Thyroid gland (tissue), 4 donors: ENCODE measurements at regions not wholly inside any gene's neighbourhood (a gene's known extent, or its start where the extent isn't known, plus 50 kb on each side); places are given as distances from the start of the nearest gene placed in this dataset.

Experiments
- DNase-seq, 2 donors: peaks; one replicate each; pipeline ENCODE4 v3.0.0-alpha.2; 2019
- H3K27ac ChIP-seq, 3 donors: fragments of 200-600 bp; sonication (generic); 1 replicate in 2 of 3; 2 replicates in 1 of 3; pipeline ENCODE4 v1.5.1; 2016 to 2019; ENCODE audit warnings: mild to moderate bottlenecking in 1 of 3, moderate library complexity in 1 of 3
- H3K27me3 ChIP-seq: fragments of 200-600 bp; sonication (generic); one replicate; pipeline ENCODE4 v1.5.1; 2019
- H3K36me3 ChIP-seq, 2 donors: fragments of 200-600 bp; sonication (generic); one replicate each; pipeline ENCODE4 v1.5.1; 2016 to 2019
- H3K4me1 ChIP-seq, 2 donors: fragments of 200-600 bp; sonication (generic); one replicate each; pipeline ENCODE4 v1.5.1; 2017 to 2019
- H3K4me3 ChIP-seq, 3 donors: fragments of 200-600 bp; sonication (generic); replicated peaks in 1 of 3; 1 replicate in 2 of 3; 2 replicates in 1 of 3; pipeline ENCODE4 v1.5.1; 2016; ENCODE audit warnings: mild to moderate bottlenecking in 1 of 3
- H3K9me3 ChIP-seq: fragments of 200-600 bp; sonication (generic); one replicate; pipeline ENCODE4 v1.5.1; 2017
- POLR2A ChIP-seq, 2 donors: fragments of 450-650 bp; IDR thresholded peaks; one replicate each; pipeline ENCODE4 v1.6.1; 2017; ENCODE audit warnings: antibody characterized with exemption in 2 of 2, mild to moderate bottlenecking in 2 of 2, moderate library complexity in 1 of 2
- WGBS, 2 donors: methylation state at CpG; one replicate each; pipeline ENCODE4 v1.1.5; 2017; 5-methylcytosine and 5-hydroxymethylcytosine counted together
- intact Hi-C: fragments of 100-400 bp; cut with DNase I; formaldehyde crosslinking; loops from one replicate; pipeline ENCODE4 v1.15.1; 2023
- TF ChIP-seq, protein P1 (sequence below), 6 experiments: fragments of 200-600 bp in 3 of 6; fragments of 450-650 bp in 3 of 6; sonication (generic) in 3 of 6; IDR thresholded peaks; one replicate each; pipeline ENCODE4 v1.5.1; 2016 to 2019; ENCODE audit warnings: antibody characterized with exemption in 6 of 6, mild to moderate bottlenecking in 2 of 6, inconsistent platforms in 1 of 6, moderate library complexity in 1 of 6

DNA sequence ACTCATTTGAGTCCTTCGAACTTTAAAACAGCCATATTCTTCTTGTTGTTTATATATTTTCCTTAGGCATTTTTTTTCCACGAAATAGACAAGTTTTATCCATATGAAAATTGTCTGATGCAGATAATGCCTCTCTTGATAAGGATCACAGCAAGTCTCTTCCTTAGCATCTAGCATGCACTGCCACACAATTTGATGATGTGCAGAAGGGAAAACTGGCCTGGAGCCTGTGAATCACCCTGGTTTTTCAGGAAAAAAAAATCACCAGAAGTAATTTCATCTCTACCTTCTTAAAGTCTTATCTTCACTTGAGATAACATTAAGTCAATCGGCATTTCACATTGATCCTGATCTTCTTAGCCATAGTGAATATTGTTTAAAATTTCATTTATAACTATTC lies 199.8 kb downstream of the TENT5A start:
- no peak overlapping the region for H3K4me3 ChIP-seq
- H3K9me3 ChIP-seq = no peaks in the 10 kb centered on the region
- H3K36me3 ChIP-seq = no peaks in the 10 kb centered on the region
- DNase-seq = no peak
- no peaks in the 10 kb centered on the region for H3K27me3 ChIP-seq
- H3K27ac ChIP-seq = no peak overlapping the region
- intact Hi-C loops = no loop called here
- TF ChIP-seq, protein P1, sequence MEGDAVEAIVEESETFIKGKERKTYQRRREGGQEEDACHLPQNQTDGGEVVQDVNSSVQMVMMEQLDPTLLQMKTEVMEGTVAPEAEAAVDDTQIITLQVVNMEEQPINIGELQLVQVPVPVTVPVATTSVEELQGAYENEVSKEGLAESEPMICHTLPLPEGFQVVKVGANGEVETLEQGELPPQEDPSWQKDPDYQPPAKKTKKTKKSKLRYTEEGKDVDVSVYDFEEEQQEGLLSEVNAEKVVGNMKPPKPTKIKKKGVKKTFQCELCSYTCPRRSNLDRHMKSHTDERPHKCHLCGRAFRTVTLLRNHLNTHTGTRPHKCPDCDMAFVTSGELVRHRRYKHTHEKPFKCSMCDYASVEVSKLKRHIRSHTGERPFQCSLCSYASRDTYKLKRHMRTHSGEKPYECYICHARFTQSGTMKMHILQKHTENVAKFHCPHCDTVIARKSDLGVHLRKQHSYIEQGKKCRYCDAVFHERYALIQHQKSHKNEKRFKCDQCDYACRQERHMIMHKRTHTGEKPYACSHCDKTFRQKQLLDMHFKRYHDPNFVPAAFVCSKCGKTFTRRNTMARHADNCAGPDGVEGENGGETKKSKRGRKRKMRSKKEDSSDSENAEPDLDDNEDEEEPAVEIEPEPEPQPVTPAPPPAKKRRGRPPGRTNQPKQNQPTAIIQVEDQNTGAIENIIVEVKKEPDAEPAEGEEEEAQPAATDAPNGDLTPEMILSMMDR (IDR thresholded peaks at IDR 0.05) = no peak
- no peak for TF ChIP-seq POLR2A (IDR thresholded peaks at IDR 0.05)
- WGBS, 2 donors = 83 to 87% methylated on average over 3 of the region's 3 CpGs
- H3K4me1 ChIP-seq = no peaks in the 10 kb centered on the region

DNA sequence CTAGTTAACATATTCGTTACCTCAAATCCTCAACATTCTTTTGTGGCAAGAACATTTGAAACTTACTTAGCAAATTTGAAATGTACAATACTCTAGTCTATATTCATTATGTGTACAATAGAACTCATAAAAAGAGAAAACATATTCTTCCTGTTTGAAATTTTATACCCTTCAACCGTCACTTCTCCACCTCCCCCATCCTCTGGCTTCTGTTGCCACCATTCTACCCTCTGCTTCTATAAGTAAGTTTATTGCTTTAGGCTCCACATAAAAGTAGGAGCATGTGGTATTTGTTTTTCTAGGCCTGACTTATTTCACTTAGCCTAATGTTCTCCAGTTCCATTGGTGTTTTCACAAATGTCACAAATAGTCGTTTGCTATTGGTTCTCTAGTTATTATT lies 205.3 kb downstream of the TENT5A start:
- H3K27me3 ChIP-seq = no peaks in the 10 kb centered on the region
- no peak overlapping the region for H3K27ac ChIP-seq
- H3K36me3 ChIP-seq = no peaks in the 10 kb centered on the region
- intact Hi-C loops = no loop called here
- DNase-seq = no peak
- no peak overlapping the region for H3K4me3 ChIP-seq
- 79% methylated on average over 3 of the region's 3 CpGs for WGBS, 2 donors
- H3K9me3 ChIP-seq = no peaks in the 10 kb centered on the region
- TF ChIP-seq, protein P1 (IDR thresholded peaks at IDR 0.05) = no peak
- no peak for TF ChIP-seq POLR2A (IDR thresholded peaks at IDR 0.05)
- H3K4me1 ChIP-seq = no peaks in the 10 kb centered on the region

DNA sequence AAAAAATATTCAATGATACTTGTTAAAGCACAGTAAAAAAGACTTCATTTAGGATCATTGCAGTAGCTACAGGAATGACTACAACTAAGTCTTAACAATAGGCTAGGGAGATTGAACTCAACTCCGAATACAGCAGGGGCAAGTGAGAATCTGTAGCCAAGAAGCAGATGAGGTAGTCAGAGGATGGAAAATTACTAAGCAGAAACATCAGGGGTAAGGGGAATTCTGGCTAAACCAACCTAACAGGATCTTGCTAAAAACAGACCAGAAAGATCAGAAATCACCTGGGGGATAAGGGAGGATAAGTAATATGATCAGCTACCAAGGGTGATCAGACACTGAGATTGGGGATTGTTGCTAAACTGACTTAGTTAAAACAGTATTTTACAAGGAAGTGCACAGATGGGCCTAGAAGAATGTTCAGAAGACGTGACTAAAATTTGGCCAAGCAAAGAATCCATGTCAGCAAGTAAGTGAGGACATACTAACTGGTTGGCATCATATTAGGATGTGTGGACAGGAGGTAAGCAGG lies 217.5 kb downstream of the TENT5A start:
- no peaks in the 10 kb centered on the region for H3K4me1 ChIP-seq
- intact Hi-C loops = no loop called here
- no peak overlapping the region for H3K27ac ChIP-seq
- DNase-seq = no peak
- no peak for TF ChIP-seq POLR2A (IDR thresholded peaks at IDR 0.05)
- TF ChIP-seq, protein P1 (IDR thresholded peaks at IDR 0.05) = no peak
- no peaks in the 10 kb centered on the region for H3K36me3 ChIP-seq
- H3K27me3 ChIP-seq = no peaks in the 10 kb centered on the region
- 77 to 81% methylated on average over 2 of the region's 2 CpGs for WGBS, 2 donors
- H3K9me3 ChIP-seq = no peaks in the 10 kb centered on the region
- H3K4me3 ChIP-seq = no peak overlapping the region

DNA sequence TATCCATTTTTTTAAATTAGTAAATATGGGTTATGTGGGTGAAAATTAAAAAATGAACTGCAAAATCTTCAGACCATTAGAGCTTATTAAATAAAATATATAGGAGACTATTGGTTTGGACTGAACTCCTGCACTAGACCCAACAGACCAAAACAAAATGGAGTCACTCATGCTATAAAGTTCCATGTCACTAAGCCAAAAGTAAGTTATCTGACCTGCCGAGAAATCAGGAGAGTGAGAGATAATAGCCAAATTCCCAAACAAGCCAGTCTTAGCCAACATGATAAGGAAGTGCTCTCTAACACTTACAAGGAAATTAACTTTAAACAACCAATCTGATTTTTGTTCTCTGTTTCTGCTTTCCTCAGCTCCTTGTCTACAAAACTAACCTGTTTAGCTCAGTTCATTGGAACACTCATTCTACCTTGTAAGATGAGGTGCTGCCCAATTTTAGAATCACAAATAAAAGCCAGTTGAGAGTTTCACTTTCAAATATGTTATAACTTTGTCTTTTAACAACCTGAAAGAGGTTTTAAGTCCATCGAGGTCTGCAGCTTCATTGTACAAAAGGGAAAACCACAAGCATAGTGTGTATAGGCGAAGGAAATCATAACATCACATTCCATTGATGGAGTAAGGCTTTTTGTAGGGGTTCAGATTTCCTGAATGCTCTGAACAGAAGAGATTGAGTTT lies 220.5 kb downstream of the TENT5A start:
- Histone ChIP-seq H3K4me1 (no peaks in the 10 kb centered on the region), H3K27ac (no peak overlapping the region), H3K4me3 (no peak overlapping the region), H3K27me3 (no peaks in the 10 kb centered on the region), H3K9me3 (no peaks in the 10 kb centered on the region), H3K36me3 (no peaks in the 10 kb centered on the region)
- DNase-seq = no peak
- intact Hi-C loops = no loop called here
- 56 to 58% methylated on average over 3 of the region's 3 CpGs for WGBS, 2 donors
- TF ChIP-seq, protein P1 (IDR thresholded peaks at IDR 0.05) = no peak
- no peak for TF ChIP-seq POLR2A (IDR thresholded peaks at IDR 0.05)

DNA sequence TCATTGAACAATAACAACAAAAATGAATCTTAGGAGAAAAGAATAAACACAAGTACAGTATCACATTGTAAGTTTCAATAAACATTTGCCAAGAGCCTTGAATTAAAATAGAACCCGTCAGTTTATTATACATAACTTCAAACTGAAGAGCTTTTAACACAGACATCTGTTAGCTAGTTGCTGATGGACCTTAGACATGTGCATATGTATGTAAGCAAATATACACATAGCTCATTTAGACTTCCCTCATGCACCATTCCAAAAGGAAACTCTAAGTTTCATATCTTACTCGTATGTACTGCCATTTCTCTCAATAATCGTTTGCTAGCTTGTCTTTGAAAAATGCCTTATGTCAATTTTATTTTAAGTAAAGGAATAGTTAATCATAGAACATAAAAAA lies 235.0 kb downstream of the TENT5A start:
- 81 to 86% methylated on average over 3 of the region's 3 CpGs for WGBS, 2 donors
- H3K4me1 ChIP-seq = no peaks in the 10 kb centered on the region
- H3K36me3 ChIP-seq = no peaks in the 10 kb centered on the region
- no peak overlapping the region for H3K4me3 ChIP-seq
- H3K27me3 ChIP-seq = no peaks in the 10 kb centered on the region
- H3K9me3 ChIP-seq = no peaks in the 10 kb centered on the region
- no peak overlapping the region for H3K27ac ChIP-seq
- intact Hi-C loops = no loop called here
- DNase-seq = no peak
- TF ChIP-seq, protein P1 (IDR thresholded peaks at IDR 0.05) = no peak
- TF ChIP-seq POLR2A (IDR thresholded peaks at IDR 0.05) = no peak
